Islet of Langerhans (tissue), 1 donor: ENCODE measurements at regions not wholly inside any gene's neighbourhood (a gene's known extent, or its start where the extent isn't known, plus 50 kb on each side); places are given as distances from the start of the nearest gene placed in this dataset.

ENCODE experiments used
- FAIRE-seq: peaks from one replicate; lab custom pipeline; 2011; peaks lifted over from hg19 to GRCh38; lab: Jason Lieb, UNC

DNA sequence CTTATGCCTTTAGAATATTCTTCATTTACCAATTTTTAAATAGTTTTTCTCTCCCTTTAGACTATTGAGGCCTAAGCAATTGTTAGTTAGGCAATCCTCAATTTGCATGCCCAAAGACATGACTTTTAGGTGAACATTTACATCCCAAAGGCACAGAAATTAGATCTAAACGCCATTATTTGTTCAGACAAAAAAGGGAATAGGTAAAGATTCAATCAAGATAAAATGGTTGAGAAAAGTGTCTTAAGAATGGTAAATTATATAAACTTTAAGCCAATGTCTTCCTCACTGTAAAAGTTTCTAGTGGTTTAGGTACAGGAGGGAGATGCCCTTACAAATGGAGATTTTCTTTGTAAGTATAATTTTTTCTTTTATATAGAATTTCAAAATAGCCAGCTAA, 50.2 kb upstream of the MME start:
- no peak for FAIRE-seq

DNA sequence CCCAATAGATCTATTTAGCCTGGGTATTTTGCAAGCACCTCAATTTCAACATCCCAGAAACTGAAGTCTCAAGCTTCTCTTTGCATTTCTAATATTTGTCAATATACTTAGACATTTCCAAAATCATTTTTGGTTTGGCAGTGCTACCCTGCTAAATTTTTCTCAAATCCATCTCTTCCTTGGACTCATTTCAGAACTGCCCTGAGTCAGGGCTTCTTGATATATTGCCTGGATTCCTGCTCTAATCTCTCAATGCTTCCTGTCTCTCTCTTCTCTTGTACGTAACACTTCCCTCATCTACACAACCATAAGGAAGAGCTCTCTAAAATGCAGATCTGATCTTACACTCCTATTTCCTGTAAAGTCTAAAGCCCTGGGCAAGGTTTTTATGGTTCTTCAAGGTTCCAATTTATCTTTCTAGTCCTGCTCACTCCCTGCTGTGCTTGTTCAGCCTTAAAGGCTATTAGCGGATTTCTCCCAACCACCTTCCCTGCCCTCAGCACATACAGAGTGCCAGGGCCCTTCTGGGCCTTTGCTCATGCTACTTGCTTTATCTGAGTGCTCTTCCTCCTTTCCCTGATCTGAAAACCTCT, 53.0 kb upstream of the MME start:
- no peak for FAIRE-seq

DNA sequence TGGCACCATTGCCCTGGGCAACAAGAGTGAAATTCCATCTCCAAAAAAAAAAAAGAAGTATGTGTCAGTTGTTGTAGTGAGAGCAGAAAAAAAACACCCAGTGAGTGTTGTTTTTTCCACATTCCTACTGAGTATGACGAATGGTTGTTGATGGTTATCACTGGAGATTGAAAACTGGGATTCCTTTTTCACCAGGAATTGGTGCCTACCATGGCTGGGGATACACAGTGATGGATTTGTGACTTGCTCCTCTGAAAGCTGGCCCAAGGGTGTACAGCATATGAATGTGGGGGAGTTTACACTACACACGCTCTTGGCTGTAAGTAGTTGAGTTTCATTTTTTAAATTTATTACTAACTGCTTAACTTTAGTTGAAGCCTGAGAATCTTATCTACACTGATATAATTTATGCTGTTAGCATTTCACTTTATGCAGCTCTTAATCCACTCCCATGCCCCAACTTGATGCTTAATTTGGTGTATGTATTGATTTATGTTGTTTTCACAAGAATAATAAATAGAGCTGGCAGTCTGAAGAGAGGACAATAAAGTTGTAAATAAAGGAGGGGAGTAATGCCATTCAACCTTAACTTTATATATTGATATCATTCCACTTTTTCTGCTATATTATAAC, 56.0 kb upstream of the MME start:
- FAIRE-seq, result no peak

DNA sequence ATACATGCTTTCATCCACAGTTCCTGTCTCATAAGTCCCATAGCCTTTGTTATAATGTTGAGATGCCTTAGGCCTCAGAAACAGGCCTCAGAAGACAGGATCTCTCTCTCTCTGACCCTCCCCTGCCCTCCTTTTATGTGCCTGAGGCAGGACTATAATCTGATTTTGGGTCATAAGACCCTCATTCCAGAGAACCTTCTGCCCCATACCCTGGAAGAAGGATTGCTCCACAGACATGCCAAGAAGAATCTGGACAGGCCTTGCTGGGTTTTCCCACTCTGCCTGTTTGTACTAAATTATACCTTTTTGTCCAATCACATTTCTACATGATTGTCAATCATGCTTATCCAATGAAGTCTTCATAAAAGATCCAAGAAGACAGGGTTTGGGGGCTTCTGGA, 57.2 kb upstream of the MME start:
- no peak for FAIRE-seq

DNA sequence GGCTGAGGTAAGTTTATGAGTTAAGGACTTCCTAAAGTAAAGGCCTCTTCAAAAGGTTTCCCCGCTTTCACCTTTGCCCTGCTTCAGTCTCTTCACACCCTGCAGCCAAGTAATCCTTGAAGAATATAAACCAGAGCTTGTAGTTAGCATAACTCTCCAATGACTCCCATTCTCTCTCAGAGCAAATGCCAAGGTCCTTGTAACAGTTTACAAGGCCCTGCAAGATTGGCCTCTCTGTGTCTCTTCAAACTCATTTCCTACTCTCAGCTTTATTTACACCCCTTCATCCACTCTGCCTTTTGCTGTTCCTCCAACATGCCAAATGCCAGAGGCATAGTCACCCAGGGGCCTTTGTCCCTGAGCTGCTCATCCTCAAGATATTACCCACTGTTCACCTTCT, 60.5 kb upstream of the MME start:
- no peak for FAIRE-seq

DNA sequence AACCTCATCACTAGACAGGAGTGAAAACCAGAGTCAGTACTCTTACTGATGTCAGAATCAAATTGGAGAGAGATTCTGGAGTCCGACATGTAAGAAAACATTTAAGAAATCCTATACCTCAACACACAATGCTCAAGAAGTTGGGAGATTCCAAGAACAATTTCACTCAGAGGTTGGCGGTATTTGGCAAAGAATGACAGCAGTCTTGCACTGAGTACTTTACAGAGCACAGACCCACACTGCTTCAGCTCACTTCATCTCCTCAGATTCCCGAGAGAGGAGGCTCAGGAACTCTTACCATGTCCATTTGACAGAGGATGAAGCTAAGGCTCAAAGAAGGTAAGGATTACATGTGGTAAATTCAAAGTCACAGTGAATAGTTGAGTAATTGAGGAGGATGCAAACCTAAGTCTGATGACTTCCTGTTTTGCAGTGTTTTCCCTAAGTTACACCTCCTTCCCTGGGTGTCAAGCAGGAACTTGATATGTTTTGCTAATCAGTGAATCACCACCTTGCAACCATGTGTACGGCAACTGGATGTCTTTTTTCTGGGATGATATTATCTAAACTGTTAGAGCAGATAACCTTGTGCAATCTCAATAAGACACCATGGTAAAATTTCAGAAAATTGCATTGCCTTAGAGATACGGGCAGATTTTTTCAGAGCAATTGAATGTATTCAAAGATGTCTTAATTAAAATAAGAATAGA, 61.3 kb upstream of the MME start:
- no peak for FAIRE-seq

DNA sequence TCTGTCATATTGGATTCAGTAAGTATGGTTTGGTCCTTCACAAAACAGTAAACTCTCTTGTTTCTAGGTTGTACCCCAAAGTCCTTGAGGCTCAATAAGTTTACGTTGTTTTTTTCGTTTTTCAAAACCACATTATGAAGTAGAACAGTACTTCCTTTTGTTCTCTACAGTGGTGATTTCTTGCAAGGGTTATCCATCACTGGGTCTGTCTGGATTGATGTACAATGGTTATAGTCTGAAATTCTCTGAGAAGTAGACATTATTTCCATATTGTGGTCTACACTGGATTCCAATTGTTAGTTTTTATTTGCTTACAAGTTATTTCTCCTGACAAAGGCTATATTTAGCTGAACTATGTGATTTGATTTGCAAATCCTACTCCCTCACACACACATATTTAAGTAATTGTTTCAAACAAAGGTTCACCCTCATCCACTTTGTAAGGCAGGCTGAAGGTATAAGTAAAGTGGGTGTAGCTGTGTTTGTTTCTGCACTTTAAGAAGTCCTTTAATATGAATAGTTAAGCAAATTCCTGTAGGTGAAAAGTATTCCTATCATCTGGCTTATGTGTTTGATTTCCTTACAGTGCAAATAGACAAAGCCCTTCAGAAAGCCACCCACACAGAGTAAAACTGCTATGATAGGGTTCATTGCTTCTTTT, 64.2 kb upstream of the MME start:
- no peak for FAIRE-seq

DNA sequence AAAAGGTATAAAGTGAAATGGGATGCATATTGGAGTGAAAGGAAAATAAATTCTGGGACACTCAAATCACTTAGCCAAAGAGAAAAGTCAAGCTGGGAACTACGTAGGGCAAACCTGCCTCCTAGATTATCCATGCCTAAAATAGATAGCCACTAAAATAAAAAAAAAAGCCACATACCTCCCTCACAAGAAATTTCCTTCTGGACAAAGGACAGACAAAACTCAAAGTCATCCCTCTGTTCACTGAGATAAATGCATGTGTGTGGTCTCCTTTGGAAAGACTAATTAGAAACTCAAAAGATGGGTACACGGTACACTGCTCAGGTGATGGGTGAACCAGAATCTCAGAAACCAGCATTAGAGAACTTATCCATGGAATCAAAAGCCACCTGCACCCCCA, 65.2 kb upstream of the MME start:
- FAIRE-seq, result no peak

DNA sequence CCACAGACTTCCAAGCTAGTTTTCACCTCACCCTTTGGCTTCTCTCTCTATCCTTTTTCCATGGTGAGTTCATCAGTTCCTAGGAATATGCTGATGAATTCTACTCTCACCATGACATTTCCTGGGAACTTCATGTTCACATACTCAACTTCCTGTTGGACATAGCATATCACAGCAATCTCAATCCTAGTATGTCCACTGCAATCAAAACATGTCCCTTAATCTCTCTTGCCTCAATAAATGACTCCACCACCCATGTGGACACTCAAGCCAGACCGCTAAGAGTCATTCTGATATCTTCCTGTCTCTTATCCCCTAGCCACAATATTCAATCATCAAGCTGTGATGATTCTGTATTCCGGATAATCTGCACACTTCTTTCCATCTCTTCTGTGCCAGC, 66.7 kb upstream of the MME start:
- no peak for FAIRE-seq

DNA sequence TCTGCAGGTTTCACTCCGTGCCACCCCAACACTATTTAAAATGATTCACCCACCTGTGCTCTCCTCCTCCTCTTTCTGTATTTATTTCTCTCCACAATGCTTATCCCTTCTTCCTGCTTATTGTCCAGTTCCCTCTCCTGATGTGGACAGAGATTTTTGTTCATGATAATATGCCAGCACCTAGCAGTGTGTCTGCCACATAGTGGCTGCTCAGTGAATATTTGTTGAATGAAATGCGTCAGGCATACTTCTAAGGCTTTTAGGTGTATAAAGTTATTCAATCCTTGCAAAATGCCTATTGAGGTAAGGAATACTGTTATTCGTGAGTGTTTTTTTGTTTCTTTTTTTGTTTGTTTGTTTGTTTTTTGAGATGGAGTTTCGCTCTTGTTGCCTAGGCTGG, 67.5 kb upstream of the MME start:
- FAIRE-seq, result no peak

DNA sequence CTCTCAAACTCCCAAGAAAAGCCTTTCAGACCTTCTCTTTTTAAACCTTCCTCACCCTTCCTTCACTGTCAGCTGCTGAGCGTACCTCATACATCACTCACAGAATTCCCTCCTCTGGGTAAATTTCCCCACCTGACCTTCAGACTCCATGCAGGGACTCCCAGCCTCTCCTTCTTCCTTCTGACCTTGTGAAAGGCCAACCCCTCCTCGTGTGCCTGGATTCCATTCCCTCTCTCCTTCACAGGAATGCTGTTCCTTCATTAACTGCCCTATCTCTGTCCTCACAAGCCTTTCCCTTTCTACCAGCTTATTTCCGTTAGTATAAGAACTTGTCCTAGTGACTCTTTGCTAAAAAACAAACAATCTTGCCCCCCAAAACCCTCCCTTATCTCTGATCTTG, 69.7 kb upstream of the MME start:
- no peak for FAIRE-seq

DNA sequence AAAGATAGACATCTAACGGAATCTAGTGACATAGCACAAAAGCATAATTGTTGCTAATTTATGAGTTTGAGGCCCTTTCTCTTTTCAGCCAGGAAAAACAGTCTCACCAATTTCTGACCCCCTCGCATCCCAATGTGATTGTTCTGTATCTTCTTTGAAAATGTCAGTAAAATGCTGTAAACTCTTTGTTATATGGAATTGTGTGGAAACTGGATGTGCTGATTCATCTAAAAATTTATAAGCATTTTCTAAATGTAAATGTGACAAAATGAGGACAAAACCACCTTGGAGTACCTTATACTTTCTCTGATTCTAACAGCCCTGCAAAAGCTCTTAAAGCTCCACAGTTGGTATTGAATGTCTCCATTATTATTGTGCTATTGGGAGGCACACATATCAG, 70.9 kb upstream of the MME start:
- no peak for FAIRE-seq

DNA sequence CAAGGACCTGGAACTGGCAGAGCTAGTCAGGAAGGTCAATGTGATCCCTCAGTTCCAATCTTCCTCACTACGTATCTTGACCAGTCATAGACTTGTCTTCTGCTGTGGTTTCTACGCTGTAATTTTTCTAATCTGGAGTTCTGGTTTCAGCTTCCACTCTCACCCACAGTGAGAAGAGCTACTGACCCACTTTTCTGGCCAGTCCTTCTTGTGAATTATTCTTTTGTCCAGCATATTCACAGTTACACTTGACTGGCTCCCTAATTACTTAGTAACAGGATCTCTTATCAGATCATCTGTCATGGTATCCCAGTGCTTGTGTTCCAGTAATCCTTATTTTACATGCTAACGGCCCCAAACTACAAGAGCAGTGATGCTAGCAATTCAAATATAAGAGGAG, 72.4 kb upstream of the MME start:
- no peak for FAIRE-seq

DNA sequence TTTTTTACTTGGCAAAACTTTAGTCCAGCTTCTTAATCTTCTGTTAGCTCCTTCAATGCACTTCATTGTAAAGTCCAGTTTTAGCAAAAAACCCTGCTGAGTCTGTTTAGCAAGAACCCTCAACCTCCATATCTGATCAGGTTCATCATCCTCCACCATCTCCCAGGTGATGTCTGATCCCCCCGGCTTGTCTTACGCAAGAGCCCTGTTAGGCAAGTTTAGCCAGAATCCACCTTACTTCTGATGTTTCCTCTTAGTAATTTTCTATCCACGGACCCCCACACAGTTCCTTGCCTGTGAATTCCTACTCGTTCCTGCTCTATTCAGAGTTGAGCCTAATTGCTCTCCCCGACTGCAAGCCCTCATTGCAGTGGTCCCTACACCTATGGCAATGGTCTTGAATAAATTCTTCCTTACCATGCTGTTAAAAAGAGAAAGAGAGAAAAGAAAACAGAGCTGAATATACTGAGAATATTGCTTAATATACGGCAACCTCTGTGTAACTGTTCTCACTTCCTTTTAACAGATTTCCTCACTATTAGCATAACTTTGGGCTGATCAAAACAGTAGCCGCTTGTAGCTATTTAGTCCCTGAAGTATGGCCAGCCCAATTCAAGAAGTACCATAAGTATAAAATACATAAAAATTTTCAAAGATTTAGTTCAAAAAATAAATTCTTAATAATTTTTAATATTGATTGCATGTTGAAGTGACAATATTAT, 78.7 kb upstream of the MME start:
- FAIRE-seq, result no peak

DNA sequence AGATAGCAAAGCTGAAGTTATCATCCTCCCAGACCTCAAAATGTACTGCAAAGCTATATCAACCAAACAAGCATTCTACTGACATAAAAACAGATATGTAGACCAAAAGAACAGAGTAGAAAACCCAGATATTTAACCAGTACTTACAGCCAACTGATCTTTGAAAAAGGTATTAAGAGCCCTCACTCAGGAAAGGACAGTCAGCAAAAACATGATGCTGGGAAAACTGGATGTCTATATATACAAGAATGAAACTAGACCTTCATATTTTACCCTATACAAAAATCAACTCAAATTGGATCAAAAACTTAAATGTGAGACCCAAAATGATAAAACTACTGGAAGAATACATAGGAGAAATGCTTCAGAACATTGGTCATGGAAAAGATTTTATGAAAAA, 87.5 kb upstream of the MME start:
- no peak for FAIRE-seq

DNA sequence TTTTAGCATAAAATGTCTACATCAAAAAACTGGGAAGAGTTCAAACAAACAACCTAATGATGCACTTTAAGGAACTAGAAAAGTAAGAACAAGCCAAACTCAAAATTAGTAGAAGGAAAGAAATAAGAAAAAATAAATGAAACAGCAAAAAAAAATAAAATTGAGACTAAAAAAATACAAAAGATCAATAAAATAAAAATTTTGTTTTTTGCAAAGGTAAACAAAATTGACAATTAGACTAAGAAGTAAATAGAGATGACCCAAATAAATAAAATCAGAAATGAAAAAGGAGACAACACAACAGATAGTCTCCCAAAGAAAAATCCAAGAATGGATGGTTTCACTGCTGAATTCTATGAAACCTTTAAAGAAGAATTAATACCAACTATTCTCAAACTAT, 89.6 kb upstream of the MME start:
- peak; percentile 56 for FAIRE-seq

DNA sequence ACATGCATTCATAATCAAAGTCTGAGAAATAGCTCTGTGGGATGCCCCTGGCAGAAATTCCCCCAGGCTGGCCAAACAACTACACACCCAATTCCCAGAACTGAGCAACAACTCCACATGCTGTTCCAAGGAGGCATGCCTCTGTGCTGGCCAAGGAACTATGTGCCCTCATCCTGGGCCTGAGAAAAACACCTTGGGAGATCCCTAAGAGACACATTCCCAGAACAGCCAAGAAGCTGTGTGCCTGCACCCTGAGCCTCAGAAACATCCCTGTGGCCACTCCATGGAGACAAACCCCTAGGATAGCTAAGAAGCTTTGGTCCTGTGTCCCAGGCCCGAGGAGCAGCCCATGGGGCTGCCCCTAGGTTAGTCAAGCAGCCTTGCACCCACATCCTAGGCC, 92.3 kb upstream of the MME start:
- FAIRE-seq, result no peak

DNA sequence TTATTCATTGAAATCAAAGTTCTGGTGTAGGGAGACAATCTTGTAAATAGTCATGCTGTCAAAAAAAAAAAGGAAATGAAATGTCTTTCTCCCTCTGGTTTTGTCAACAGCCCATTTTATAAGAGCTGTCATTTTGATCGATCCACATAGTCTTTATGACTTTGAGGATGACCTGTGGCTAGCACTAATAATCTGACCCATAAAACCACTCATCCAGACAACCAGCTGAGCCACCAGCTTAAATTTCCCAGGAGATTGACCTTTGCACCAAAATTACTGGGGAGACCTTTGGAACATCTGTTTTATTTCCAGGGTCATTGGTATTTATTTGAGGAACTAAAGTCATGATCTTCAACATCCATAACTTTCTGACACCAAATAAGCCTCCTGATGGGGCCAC, 98.5 kb upstream of the MME start:
- no peak for FAIRE-seq

DNA sequence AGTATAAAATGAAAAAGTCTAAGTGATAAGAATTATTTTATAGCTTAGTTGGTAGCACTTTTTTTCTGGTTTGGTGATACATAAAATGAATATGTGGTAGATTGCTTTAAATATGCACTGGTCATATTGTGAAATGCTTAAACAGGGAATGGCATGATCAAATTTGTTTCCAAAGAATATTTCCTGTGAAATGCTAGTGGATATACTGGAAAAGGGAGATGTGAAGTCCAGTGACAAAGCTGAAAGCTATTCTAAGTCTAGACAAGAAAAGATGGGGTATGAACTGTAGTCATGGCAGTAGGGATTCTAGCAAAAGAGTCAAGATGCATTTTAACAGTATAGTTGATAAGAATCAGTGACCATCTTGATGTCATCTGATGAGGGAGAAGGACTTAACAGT, 98.9 kb upstream of the MME start:
- no peak for FAIRE-seq

DNA sequence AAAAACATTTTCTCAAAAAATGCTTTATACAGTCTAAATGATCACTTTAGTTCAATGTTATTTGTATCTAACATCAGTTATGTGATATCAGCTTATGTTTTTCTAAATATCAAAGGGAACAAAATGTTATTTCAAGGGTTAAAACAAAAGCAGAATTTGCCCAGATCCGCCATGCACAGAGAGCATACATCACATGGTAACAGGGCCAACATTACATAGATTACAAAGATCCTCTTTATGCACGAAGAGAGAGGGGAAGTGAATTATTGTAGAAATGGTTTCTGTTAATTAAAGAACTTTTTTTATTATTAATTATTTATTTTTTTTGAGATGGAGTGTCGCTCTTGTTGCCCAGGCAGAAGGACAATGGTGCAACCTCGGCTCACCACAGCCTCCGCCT, 100.8 kb upstream of the MME start:
- FAIRE-seq, result no peak

DNA sequence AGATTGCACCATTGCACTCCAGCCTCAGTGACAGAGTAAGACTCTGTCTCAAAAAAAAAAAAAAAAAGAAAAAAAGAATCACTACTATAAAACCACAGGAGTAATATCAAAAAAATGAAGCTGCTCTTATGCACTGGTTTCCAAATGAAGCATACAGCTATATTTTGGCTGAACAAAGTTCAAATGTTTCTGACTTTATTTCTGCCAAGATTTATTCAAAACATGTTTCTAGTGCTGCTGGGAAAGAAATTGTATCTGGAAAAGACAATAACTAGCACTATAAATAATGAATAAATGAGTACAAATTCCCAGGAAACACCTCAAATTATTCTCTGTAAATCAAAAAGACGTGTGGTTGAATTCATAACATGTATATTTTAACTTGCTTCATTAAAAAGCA, 102.5 kb upstream of the MME start:
- FAIRE-seq, result no peak

DNA sequence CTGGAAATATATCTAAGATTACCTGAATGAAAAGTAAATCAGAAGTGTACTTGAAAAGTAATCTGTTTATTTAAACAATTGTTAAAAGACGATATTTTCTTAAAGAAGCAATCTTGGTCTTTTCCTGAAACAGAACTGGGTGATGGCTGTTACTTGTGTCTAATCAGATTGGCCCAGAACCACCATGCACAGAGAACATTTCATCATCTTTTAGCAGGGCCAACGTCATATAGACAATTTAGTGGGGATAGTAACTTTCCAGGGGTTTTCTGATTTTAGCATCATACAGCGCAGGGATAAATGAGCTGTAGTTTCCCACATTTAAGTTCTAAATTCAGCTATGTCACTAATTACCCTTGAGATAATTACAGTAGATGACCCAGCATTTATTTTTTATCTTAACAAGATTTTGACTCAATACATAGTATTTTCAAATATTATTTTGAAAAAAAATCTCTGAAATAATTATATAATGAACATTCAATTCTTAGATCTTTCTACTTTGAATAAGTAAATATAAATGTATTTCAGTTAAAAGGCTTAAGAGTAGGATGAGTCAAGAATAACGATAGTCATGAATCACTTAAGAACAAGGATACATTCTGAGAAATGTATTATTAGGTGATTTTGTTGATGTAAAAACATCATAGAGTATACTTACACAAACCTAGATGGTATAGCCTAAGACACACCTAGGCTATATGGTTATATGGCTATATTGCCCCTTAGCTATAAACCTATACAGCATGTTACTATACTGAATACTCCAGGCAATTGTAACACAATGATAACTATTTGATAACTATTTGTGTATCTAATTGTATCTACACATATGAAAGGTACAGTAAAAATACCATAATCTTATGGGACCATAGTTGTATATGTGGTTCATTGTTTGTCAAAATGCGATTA, 103.8 kb upstream of the MME start:
- no peak for FAIRE-seq
